ENCODE measurements at regions not wholly inside any gene's neighbourhood (a gene's known extent, or its start where the extent isn't known, plus 50 kb on each side); places are given as distances from the start of the nearest gene placed in this dataset.

GRCh38 chr11:98828986-98829708 lies 191.6 kb upstream of the CNTN5 start:
- Mint-ChIP-seq H3K4me1 (ENCODE audit: low read depth) (no peaks in the 10 kb centered on the region), H3K9me3 (ENCODE audit: low read depth) (no peaks in the 10 kb centered on the region), H3K27me3 (no peaks in the 10 kb centered on the region), H3K36me3 (ENCODE audit: insufficient read depth) (no peaks in the 10 kb centered on the region), H3K4me3 (ENCODE audit: low read depth) (no peak overlapping the region), H3K27ac (no peak overlapping the region)
- no peak for TF ChIP-seq CTCF (IDR thresholded peaks at IDR 0.05; ENCODE audit: unreplicated experiment)
- no peak for DNase-seq (ENCODE audit: low spot score, unreplicated experiment)

GRCh38 chr11:98829971-98830370 lies 190.8 kb upstream of the CNTN5 start:
- H3K9me3 Mint-ChIP-seq (ENCODE audit: low read depth), result no peaks in the 10 kb centered on the region
- no peak for TF ChIP-seq CTCF (IDR thresholded peaks at IDR 0.05; ENCODE audit: unreplicated experiment)
- no peaks in the 10 kb centered on the region for H3K36me3 Mint-ChIP-seq (ENCODE audit: insufficient read depth)
- no peaks in the 10 kb centered on the region for H3K4me1 Mint-ChIP-seq (ENCODE audit: low read depth)
- H3K27me3 Mint-ChIP-seq, result no peaks in the 10 kb centered on the region
- H3K4me3 Mint-ChIP-seq (ENCODE audit: low read depth), result no peak overlapping the region
- no peak overlapping the region for H3K27ac Mint-ChIP-seq
- no peak for DNase-seq (ENCODE audit: low spot score, unreplicated experiment)

- Mint-ChIP-seq H3K27ac (peak overlapping the region; percentile 0), H3K9me3 (ENCODE audit: low read depth) (peaks cover 3% of the 10 kb centered on the region), H3K27me3 (no peaks in the 10 kb centered on the region), H3K4me1 (ENCODE audit: low read depth) (no peaks in the 10 kb centered on the region), H3K4me3 (ENCODE audit: low read depth) (no peak overlapping the region), H3K36me3 (ENCODE audit: insufficient read depth) (no peaks in the 10 kb centered on the region)
- no peak for TF ChIP-seq CTCF (IDR thresholded peaks at IDR 0.05; ENCODE audit: unreplicated experiment)
- no peak for DNase-seq (ENCODE audit: low spot score, unreplicated experiment)
Measured at GRCh38 chr11:98834776-98835175, 186.0 kb upstream of the CNTN5 start.

- no peak overlapping the region for H3K27ac Mint-ChIP-seq
- no peak for TF ChIP-seq CTCF (IDR thresholded peaks at IDR 0.05; ENCODE audit: unreplicated experiment)
- no peaks in the 10 kb centered on the region for H3K4me1 Mint-ChIP-seq (ENCODE audit: low read depth)
- no peak for DNase-seq (ENCODE audit: low spot score, unreplicated experiment)
- peaks cover 3% of the 10 kb centered on the region for H3K9me3 Mint-ChIP-seq (ENCODE audit: low read depth)
- H3K4me3 Mint-ChIP-seq (ENCODE audit: low read depth), result no peak overlapping the region
- no peaks in the 10 kb centered on the region for H3K36me3 Mint-ChIP-seq (ENCODE audit: insufficient read depth)
- no peaks in the 10 kb centered on the region for H3K27me3 Mint-ChIP-seq
Measured at GRCh38 chr11:98835335-98835734, 185.4 kb upstream of the CNTN5 start.

- H3K4me3 Mint-ChIP-seq (ENCODE audit: low read depth), result no peak overlapping the region
Measured at GRCh38 chr11:98836156-98836555, 184.6 kb upstream of the CNTN5 start.

More at GRCh38 chr11:98836156-98836555, 184.6 kb upstream of the CNTN5 start:
- H3K4me1 Mint-ChIP-seq (ENCODE audit: low read depth), result no peaks in the 10 kb centered on the region
- no peaks in the 10 kb centered on the region for H3K36me3 Mint-ChIP-seq (ENCODE audit: insufficient read depth)
- no peak for DNase-seq (ENCODE audit: low spot score, unreplicated experiment)
- H3K9me3 Mint-ChIP-seq (ENCODE audit: low read depth), result peaks cover 3% of the 10 kb centered on the region
- no peak for TF ChIP-seq CTCF (IDR thresholded peaks at IDR 0.05; ENCODE audit: unreplicated experiment)
- no peak overlapping the region for H3K27ac Mint-ChIP-seq
- H3K27me3 Mint-ChIP-seq, result no peaks in the 10 kb centered on the region

Measured in progenitor cell of endocrine pancreas (in vitro differentiated cells).